ENCODE measurements at regions not wholly inside any gene's neighbourhood (a gene's known extent, or its start where the extent isn't known, plus 50 kb on each side); places are given as distances from the start of the nearest gene placed in this dataset.

- DNase-seq (ENCODE audit: low spot score): no peak
Measured at GRCh38 chr17:34776456-34777443, 184.5 kb downstream of the CCT6B start.

- DNase-seq (ENCODE audit: low spot score): no peak
Measured at GRCh38 chr17:34773036-34773435, 188.2 kb downstream of the CCT6B start.

GRCh38 chr17:34771891-34772290, 189.4 kb downstream of the CCT6B start:
- DNase-seq (ENCODE audit: low spot score): no peak

DNA sequence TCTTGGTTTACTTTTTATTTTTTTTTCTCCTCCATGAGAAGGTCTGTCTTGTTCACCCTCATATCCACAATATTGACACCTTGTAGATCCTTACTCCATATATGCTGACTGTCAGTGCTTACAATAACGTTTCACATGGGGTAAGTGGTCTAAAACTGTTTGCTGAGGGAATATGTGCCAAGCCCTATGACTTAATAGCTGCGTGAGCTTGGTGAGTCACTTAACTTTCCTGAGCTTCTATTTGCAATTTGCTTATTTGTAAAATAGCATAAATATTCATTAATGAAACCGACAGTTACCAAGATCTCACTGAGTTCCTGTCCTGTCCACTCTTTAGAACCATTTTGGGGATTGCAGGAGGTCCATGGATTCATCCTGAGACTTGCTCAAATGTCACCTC, 190.7 kb downstream of the CCT6B start:
- DNase-seq (ENCODE audit: low spot score): no peak

DNA sequence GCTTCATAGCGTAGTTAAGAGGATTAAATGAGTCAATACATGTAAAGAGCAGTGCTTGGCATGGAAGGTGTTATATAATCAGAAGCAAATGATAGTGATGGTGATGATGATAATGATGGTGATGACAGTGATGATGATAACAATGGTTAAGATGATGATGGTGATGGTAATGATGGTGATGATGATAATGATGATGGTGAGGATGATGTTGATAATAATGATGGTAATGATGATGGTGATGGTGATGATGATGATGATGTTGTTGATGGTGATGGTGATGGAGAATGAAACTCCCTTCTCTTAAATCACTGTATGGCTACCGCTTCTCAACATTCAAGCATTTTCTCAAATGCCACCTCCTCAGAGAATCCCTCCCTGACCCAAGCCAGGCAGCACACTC, 190.5 kb downstream of the TMEM132E start:
- DNase-seq (ENCODE audit: low spot score): no peak

DNA sequence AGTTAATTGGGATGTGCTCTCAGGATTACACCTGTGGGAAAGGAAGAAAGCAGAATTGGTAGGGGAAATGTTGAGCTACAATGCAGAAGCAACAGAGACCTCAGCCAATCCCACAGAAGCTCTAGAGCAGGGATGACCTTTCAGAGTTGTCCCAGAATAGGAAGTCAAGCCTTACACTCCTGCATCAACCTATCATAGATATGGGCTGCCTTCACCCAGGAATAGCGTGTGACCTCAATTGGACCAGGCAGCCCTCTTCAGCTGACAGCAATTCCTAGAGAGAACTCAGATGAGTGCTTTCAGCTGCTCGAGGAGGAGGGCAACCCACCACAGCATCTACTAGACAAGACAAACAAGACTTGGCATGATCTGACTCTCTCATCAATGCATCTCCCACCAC, 189.7 kb downstream of the TMEM132E start:
- DNase-seq (ENCODE audit: low spot score): no peak

DNA sequence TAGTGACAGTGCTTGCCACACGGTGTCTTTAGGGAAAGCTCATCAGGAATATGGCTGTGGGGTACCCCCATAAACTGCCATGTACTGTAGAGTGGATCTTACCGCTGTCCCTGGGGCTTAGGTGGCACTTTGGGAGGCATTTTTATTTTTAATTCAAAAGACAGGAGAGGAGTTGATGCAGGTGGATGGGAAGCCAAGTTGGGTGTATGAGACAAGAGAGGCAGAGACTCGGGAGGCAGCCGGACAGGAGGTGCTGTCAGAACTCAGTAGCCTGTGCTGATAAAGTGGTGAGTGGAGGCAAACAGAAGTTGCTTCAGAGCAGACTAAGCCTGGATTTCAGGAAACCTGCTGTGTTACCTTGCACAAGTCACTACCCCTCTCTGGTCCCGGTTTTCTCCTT, 185.9 kb downstream of the TMEM132E start:
- DNase-seq (ENCODE audit: low spot score): no peak

- DNase-seq (ENCODE audit: low spot score): no peak
Measured at GRCh38 chr17:34764716-34765115, 185.3 kb downstream of the TMEM132E start.

DNA sequence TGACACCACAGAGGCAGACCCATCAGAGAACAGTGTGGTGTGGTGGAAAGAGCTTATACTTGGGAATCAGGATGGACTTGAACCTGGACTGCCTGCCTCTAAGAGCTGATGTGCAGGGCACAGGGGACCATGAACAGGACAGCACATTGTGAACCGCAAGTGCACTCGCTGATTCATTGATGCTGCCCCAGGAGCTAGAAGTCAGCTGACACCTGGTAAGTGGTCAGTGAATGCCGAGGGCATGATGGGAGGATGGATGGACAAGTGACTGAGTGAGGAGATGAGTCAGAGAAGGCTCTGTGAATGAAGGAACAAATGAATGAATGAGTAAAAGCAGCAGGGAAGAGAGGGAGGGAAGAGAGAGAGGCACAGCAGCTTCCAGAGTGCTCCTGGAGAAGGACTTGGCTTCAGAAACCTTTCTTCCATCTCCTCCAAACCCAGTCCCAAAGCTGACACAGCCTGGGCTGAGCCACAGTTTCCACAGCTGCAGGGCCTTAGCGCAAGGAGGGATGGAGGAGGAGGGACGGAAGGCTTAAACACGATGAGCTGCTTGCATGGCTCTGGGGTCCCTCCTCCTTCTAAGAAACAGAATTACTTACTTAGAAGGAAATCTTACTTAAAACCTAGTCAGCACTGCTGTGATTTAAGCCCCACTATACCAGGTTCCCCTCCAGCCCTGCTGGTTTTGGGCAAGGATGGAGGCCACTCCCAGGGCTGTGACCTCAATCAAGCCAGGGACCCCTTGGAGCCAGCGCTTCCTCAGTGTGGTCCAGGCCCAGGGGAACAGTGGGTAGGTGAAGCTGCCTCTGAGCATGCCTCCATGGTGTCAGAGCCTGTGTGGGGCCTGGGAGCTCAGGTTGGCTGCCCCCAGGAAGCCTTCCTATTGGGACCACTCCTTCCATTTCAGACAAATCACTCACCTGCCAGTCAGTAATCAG, 184.6 kb downstream of the TMEM132E start:
- DNase-seq (ENCODE audit: low spot score): no peak

GRCh38 chr17:34762078-34762477, 182.7 kb downstream of the TMEM132E start:
- no peak for DNase-seq (ENCODE audit: low spot score)

- DNase-seq (ENCODE audit: low spot score): no peak
Measured at GRCh38 chr17:34761646-34762045, 182.3 kb downstream of the TMEM132E start.

DNA sequence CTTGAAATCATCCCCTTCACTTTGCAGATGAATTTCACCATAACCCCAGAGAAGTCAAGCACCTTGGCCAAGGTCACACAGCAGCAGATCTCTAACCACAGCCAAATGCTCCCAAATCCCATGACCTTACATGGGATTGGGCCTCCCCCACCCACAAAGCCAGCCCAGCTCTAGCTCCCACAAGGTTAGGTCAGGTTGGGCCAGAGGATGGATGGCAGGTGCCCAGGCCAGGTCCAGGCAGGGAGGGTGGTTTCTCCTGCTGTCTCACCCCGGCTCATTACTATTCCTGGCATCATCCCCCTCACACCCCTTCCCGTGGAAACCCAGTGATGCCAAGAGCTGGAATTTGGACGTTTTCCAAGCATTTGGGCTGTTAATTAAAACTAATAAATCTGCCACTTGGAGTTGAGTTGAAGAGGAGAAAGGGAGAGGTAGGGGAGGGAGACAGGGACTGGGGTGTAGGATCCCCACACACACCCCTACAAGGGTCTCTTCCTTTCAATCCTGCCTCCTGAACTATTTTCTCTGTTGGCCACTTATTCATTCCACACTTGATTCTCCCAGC, 181.6 kb downstream of the TMEM132E start:
- no peak for DNase-seq (ENCODE audit: low spot score)

DNA sequence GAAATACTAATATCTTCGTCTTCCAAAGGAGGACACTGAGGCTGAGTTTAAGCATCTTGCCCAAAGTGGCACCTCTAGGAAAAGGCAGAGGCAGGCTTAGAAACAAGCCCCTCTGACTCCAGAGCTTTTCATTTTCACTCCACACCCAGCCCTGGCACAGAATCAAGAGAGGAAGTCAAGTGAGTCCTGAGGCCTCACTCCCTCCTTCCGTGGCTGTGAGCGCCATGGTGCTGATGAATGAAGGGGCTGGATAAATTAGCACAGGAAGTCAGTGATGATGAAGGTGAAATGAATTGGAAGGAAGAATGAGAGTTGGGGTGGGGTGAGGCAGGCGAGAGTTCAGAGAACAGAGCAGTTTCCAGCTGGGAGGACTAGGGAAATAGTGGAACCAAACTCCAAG, 179.3 kb downstream of the TMEM132E start:
- no peak for DNase-seq (ENCODE audit: low spot score)

GRCh38 chr17:34758316-34758715, 178.9 kb downstream of the TMEM132E start:
- no peak for DNase-seq (ENCODE audit: low spot score)

DNA sequence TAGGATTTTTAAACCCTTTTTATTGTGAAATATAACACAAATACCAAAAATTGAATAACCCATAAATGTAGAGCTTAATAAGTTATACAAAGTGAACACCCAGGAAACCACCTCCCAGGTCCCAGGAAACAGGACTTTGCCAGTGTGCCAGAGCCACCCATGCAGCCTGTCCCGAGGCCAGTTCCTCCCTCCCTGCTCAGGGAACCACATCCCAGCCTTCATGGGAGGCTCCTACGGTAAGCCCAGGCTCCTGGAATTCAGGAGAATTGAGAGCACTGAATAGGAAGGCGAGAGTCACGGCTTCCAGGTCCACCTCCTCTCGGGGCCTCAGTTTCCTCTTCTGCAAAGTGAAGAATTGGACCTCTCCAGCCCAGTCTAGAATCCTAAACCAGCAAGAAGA, 178.2 kb downstream of the TMEM132E start:
- DNase-seq (ENCODE audit: low spot score): no peak

DNA sequence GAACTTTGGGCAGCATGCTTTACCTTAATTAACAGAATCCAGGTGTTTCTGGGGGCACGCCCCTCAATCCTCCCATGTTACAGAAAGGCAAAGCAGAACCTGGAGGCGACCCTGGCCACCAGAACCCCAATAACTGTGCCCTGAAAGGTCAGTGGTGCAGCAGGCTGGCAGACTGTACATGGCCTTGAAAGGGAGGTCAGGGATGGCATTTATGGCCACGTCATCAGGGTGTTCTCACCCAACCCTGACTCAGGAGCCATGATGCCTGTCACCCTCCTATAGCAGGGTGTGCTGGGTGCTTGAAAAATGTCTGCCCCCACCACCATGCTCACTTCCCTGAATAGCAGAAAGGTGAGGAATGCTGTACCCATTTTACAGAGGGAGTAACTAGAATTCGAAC, 177.7 kb downstream of the TMEM132E start:
- DNase-seq (ENCODE audit: low spot score): no peak

DNA sequence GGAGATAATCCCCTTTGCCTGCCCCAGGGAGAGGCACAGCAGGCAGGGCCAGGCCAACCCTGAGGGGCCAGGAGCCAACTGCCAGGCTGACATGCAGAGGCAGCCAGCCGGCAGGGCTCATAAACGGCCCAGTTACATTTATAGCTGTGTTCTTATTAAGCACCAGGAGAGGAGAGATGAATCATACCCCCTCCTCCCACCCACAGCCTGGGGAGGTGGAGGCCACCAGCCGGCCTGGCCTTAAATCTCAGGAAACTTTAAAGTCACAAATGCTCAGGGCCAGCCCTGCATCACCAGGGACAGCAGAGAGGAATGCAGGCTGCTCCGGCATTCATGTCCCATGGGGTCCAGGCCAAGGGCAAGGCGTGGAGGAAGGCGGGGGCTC, 177.2 kb downstream of the TMEM132E start:
- DNase-seq (ENCODE audit: low spot score): no peak

DNA sequence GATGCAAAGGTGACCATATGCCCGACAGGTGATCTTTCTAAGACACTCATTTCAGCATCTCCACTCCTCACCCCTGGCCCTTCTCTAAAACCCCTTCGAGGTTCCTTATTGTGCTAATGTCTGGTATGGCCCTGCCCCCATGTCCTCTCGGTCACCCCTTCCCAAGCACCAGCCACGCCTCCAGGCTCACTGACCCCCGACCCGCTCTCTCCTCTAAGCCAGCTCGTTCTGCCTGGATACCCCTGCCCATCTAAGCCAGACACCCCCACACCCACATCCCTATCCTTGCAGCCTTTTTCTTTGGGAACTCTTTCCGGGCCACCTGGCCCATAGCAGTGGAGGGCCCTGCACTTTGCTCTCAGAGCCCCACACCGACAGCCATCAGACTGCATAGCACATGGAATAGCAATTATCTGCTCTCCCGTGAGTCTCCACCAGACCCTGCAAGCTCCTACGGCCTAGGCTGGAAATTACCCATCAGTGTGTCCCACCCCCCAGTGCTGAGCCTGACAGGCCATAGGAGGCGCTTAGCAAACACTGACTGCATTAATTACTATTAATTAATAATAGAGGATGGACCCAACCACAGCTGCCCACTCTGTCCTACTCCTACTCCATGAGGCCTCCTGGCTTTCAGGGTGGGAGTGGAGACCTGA, 176.7 kb downstream of the TMEM132E start:
- no peak for DNase-seq (ENCODE audit: low spot score)

- DNase-seq (ENCODE audit: low spot score): no peak
Measured at GRCh38 chr17:34755371-34755770, 176.0 kb downstream of the TMEM132E start.

DNA sequence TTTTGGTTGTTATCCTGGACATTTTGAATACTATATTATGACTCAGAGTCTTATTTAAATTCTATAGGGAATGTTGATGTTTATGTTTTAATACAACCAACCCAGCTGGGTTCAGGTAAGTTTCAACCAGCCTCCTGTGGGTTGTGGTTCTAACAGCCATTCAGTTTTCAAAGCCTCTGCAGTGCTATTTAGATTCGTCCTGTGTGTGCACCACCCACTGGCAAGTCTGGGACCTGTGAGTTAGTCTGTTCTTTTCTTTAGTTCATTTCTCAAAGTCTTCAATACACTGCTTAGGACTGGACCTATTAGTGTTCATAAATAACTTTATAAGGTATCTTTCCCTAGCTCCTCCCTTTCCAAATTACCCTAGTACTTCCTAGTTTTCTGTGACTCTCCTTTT, 170.6 kb downstream of the TMEM132E start:
- no peak for DNase-seq (ENCODE audit: low spot score)

DNA sequence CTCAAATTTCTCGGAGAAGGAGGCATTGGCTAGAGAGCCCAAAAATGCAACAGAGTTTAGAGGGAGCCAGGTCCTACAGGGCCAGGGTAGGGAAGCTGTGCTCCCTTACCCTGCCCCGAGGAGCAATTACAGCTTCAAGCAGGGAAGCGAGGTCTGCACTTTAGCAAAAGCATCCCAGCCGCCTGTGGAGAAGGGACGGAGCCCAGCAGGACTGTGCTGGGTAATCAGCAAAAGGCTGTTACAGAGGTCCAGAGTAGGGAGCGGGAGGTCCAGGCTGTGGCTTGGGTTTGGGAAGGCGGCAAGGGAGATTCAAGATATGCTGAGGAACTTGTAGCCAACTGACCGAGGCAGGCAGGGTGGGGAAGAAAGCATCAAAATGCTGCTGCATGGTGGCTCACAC, 162.6 kb downstream of the TMEM132E start:
- DNase-seq (ENCODE audit: low spot score): no peak
